ENCODE measurements at regions not wholly inside any gene's neighbourhood (a gene's known extent, or its start where the extent isn't known, plus 50 kb on each side); places are given as distances from the start of the nearest gene placed in this dataset.

- Histone ChIP-seq H2AFZ (ENCODE audit: insufficient read depth, low read depth, low read length, poor library complexity, severe bottlenecking) (no peak overlapping the region), H3K36me3 (replicated peaks in 1 of 2; ENCODE audit: control insufficient read depth in 1 of 2, insufficient read depth in 2 of 2, low read length in 2 of 2) (no peaks in the 10 kb centered on the region), H3K4me3 (replicated peaks in 1 of 3; ENCODE audit: low read depth in 2 of 3, low read length in 3 of 3) (no peak overlapping the region), H3K9ac (ENCODE audit: insufficient read depth, low read length, poor library complexity, severe bottlenecking) (no peak overlapping the region), H3K27me3 (ENCODE audit: control insufficient read depth in 2 of 2, insufficient read depth in 2 of 2, low read length in 2 of 2) (no peaks in the 10 kb centered on the region), H3K4me1 (ENCODE audit: control insufficient read depth in 1 of 2, insufficient read depth in 2 of 2, low read length in 2 of 2) (no peaks in the 10 kb centered on the region), H3K4me2 (replicated peaks; ENCODE audit: extremely low read depth, low read length, poor library complexity, severe bottlenecking) (no peak overlapping the region), H4K20me1 (ENCODE audit: insufficient read depth, low read length) (no peaks in the 10 kb centered on the region), H3K9me3 (replicated peaks in 1 of 2; ENCODE audit: control insufficient read depth in 1 of 2, insufficient read depth in 1 of 2, low read length in 2 of 2) (no peaks in the 10 kb centered on the region), H3K27ac (ENCODE audit: low read depth in 1 of 2, low read length in 2 of 2) (no peak overlapping the region), H3K79me2 (ENCODE audit: insufficient read depth, low read length) (no peaks in the 10 kb centered on the region)
- Mint-ChIP-seq H3K36me3 (no peaks in the 10 kb centered on the region), H3K27me3 (ENCODE audit: low read depth in 3 of 3) (peaks cover 4 to 15% (median 7%) of the 10 kb centered on the region in 3 donors), H3K4me3 (no peak overlapping the region), H3K4me1 (no peaks in the 10 kb centered on the region), H3K9me3 (peaks cover 0 to 2% (median 0%) of the 10 kb centered on the region in 7 donors), H3K27ac (no peak overlapping the region)
- TF ChIP-seq CTCF (IDR thresholded peaks at IDR 0.05), result no peak
- intact Hi-C loops (cut with micrococcal nuclease), result no loop called here
- no peak for DNase-seq
- WGBS (ENCODE audit: insufficient coverage), result 86% methylated on average over 8 of the region's 8 CpGs
Measured at GRCh38 chr9:38131729-38132128, 62.7 kb upstream of the SHB start.

- Mint-ChIP-seq H3K4me3 (no peak overlapping the region), H3K9me3 (peaks cover 0 to 2% (median 0%) of the 10 kb centered on the region in 7 donors), H3K4me1 (no peaks in the 10 kb centered on the region), H3K27me3 (ENCODE audit: low read depth in 3 of 3) (peaks cover 4 to 12% (median 9%) of the 10 kb centered on the region in 3 donors), H3K36me3 (no peaks in the 10 kb centered on the region), H3K27ac (no peak overlapping the region)
- H3K9ac ChIP-seq (ENCODE audit: insufficient read depth, low read length, poor library complexity, severe bottlenecking), result no peak overlapping the region
- H3K9me3 ChIP-seq (replicated peaks in 1 of 2; ENCODE audit: control insufficient read depth in 1 of 2, insufficient read depth in 1 of 2, low read length in 2 of 2), result no peaks in the 10 kb centered on the region
- 97% methylated on average over 3 of the region's 5 CpGs for WGBS (ENCODE audit: insufficient coverage)
- no peak for TF ChIP-seq CTCF (IDR thresholded peaks at IDR 0.05)
- no peak overlapping the region for H2AFZ ChIP-seq (ENCODE audit: insufficient read depth, low read depth, low read length, poor library complexity, severe bottlenecking)
- no peaks in the 10 kb centered on the region for H3K36me3 ChIP-seq (replicated peaks in 1 of 2; ENCODE audit: control insufficient read depth in 1 of 2, insufficient read depth in 2 of 2, low read length in 2 of 2)
- no peak for DNase-seq
- H3K79me2 ChIP-seq (ENCODE audit: insufficient read depth, low read length), result no peaks in the 10 kb centered on the region
- no peak overlapping the region for H3K4me2 ChIP-seq (replicated peaks; ENCODE audit: extremely low read depth, low read length, poor library complexity, severe bottlenecking)
- H3K27me3 ChIP-seq (ENCODE audit: control insufficient read depth in 2 of 2, insufficient read depth in 2 of 2, low read length in 2 of 2), result no peaks in the 10 kb centered on the region
- H3K27ac ChIP-seq (ENCODE audit: low read depth in 1 of 2, low read length in 2 of 2), result no peak overlapping the region
- intact Hi-C loops (cut with micrococcal nuclease), result no loop called here
- H4K20me1 ChIP-seq (ENCODE audit: insufficient read depth, low read length), result no peaks in the 10 kb centered on the region
- no peaks in the 10 kb centered on the region for H3K4me1 ChIP-seq (ENCODE audit: control insufficient read depth in 1 of 2, insufficient read depth in 2 of 2, low read length in 2 of 2)
- no peak overlapping the region for H3K4me3 ChIP-seq (replicated peaks in 1 of 3; ENCODE audit: low read depth in 2 of 3, low read length in 3 of 3)
Measured at GRCh38 chr9:38130724-38131123, 61.7 kb upstream of the SHB start.

All from CD14-positive monocyte (primary cell).